Panc1 (cell line): ENCODE measurements at regions not wholly inside any gene's neighbourhood (a gene's known extent, or its start where the extent isn't known, plus 50 kb on each side); places are given as distances from the start of the nearest gene placed in this dataset.

Experiments used
- ATAC-seq: fragments of 200-7000 bp; cut with Tn5 transposase; 2 replicates; pipeline ENCODE4 v1.9.1; 2020; ENCODE audit warnings: mild to moderate bottlenecking, moderate library complexity
- BruUV-seq: library from RNA; stranded (reverse); fragments of 400-500 nt; replicated peaks from 2 replicates; lab custom pipeline; 2021; lab: Mats Ljungman, UMichigan
- CTCF ChIA-PET: fragments of 300-600 bp; sonication (Branson Sonifier 250); formaldehyde crosslinking; loops from one replicate; lab custom pipeline; 2022; ENCODE audit warnings: antibody characterized with exemption; lab: Charles Lee
- POLR2A ChIA-PET: fragments of 300-600 bp; sonication (Branson Sonifier 250); formaldehyde crosslinking; loops from one replicate; lab custom pipeline; 2022; ENCODE audit warnings: antibody characterized with exemption; lab: Charles Lee
- DNase-seq: peaks from one replicate; pipeline ENCODE4 v3.0.0-alpha.2; 2010; ENCODE audit warnings: low read depth, low spot score
- H3K27ac ChIP-seq: 2 replicates; pipeline ENCODE4 v1.5.1; 2011; ENCODE audit warnings: mild to moderate bottlenecking, low read length, inconsistent platforms
- H3K27me3 ChIP-seq: fragments of 200-500 bp; sonication (Bioruptor generic); 2 replicates; pipeline ENCODE4 v1.6.0; 2014; ENCODE audit warnings: low read length, inconsistent platforms; ENCODE audit not compliant: control insufficient read depth, insufficient read depth
- H3K36me3 ChIP-seq: fragments of 200-500 bp; sonication (Bioruptor generic); 2 replicates; pipeline ENCODE4 v1.5.1; 2014; ENCODE audit warnings: inconsistent platforms, mild to moderate bottlenecking, low read length, moderate library complexity; ENCODE audit not compliant: control insufficient read depth, insufficient read depth
- H3K4me1 ChIP-seq: 2 replicates; pipeline ENCODE4 v1.5.1; 2011; ENCODE audit warnings: inconsistent platforms, mild to moderate bottlenecking, low read length, moderate library complexity; ENCODE audit not compliant: control insufficient read depth, insufficient read depth
- H3K4me3 ChIP-seq, 2 experiments: 2 replicates each; pipeline ENCODE4 v1.5.1; 2011 to 2012; ENCODE audit warnings: low read depth in 2 of 2, low read length in 2 of 2, mild to moderate bottlenecking in 2 of 2, inconsistent platforms in 1 of 2, moderate library complexity in 1 of 2
- H3K9me3 ChIP-seq: fragments of 200-500 bp; sonication (Bioruptor generic); 2 replicates; pipeline ENCODE4 v1.5.1; 2014; ENCODE audit warnings: low read depth, mild to moderate bottlenecking, inconsistent platforms, low read length, moderate library complexity; ENCODE audit not compliant: control insufficient read depth, insufficient read depth
- CTCF ChIP-seq: fragments of 450-650 bp; IDR thresholded peaks from 2 replicates; pipeline ENCODE4 v1.5.1; 2017; ENCODE audit warnings: mild to moderate bottlenecking
- POLR2AphosphoS5 ChIP-seq: IDR thresholded peaks from 2 replicates; pipeline ENCODE4 v1.6.1; 2012; ENCODE audit warnings: mild to moderate bottlenecking, low read depth, low read length, moderate library complexity
- REST ChIP-seq, 2 experiments: IDR thresholded peaks; 2 replicates each; pipeline ENCODE4 v1.6.1; 2011 to 2012; ENCODE audit warnings: low read depth in 2 of 2, control low read depth in 1 of 2, low read length in 1 of 2, mild to moderate bottlenecking in 1 of 2, moderate library complexity in 1 of 2; ENCODE audit not compliant: insufficient read depth in 1 of 2
- SIN3A ChIP-seq: IDR thresholded peaks from 2 replicates; pipeline ENCODE4 v1.6.1; 2012; ENCODE audit warnings: low read depth, mild to moderate bottlenecking, low read length, moderate library complexity, borderline replicate concordance; ENCODE audit not compliant: insufficient read depth
- TCF7L2 ChIP-seq: IDR thresholded peaks from 2 replicates; pipeline ENCODE4 v1.6.1; 2011; ENCODE audit warnings: mild to moderate bottlenecking, low read depth, low read length, inconsistent platforms
- in situ Hi-C: cut with HindIII; loops from 2 replicates; pipeline ENCODE4 v1.10.0; 2016; ENCODE audit warnings: low sequenced_read_pairs, low pct_unique_long_range_greater_than_20kb
- intact Hi-C: fragments of 100-400 bp; cut with micrococcal nuclease; formaldehyde crosslinking; loops from one replicate; pipeline ENCODE4 v1.10.0; 2022; ENCODE audit not compliant: unreplicated experiment

- Histone ChIP-seq H3K27ac (no peak overlapping the region), H3K4me1 (no peaks in the 10 kb centered on the region), H3K4me3 (no peak overlapping the region), H3K36me3 (no peaks in the 10 kb centered on the region), H3K27me3 (no peaks in the 10 kb centered on the region), H3K9me3 (no peaks in the 10 kb centered on the region)
- BruUV-seq, result no TSS peak
- ChIA-PET CTCF (interaction anchor here (0.6 kb wide), 1 partner anchor 302 kb away, joined by 5 read pairs; no protein-coding TSS in a partner anchor), POLR2A (no interaction called here)
- ATAC-seq (no peak), DNase-seq (no peak)
- no peak for TF ChIP-seq TCF7L2
- no peak for TF ChIP-seq REST (IDR thresholded peaks at IDR 0.05; ENCODE audit: insufficient read depth in 1 of 2, low read depth in 2 of 2, low read length in 1 of 2)
- TF ChIP-seq CTCF, result no peak
- TF ChIP-seq SIN3A, result no peak
- in situ Hi-C loops, result no loop called here
- intact Hi-C loops, result no loop called here
Measured at GRCh38 chr10:89086801-89087521, 96.4 kb downstream of the FAS start.

GRCh38 chr10:89085153-89085552 is 94.6 kb downstream of the FAS start:
- CTCF ChIA-PET, result no interaction called here
- no peak for TF ChIP-seq REST (IDR thresholded peaks at IDR 0.05; ENCODE audit: insufficient read depth in 1 of 2, low read depth in 2 of 2, low read length in 1 of 2)
- no peak for TF ChIP-seq SIN3A
- TF ChIP-seq CTCF, result no peak
- no peak for TF ChIP-seq POLR2AphosphoS5
- no peak for TF ChIP-seq TCF7L2
- in situ Hi-C loops (no loop called here), intact Hi-C loops (no loop called here)
- Histone ChIP-seq H3K9me3 (no peaks in the 10 kb centered on the region), H3K27ac (no peak overlapping the region), H3K4me3 (no peak overlapping the region), H3K4me1 (no peaks in the 10 kb centered on the region), H3K36me3 (no peaks in the 10 kb centered on the region), H3K27me3 (no peaks in the 10 kb centered on the region)
- BruUV-seq, result no TSS peak
- no peak for DNase-seq
- POLR2A ChIA-PET, result no interaction called here
- ATAC-seq, result no peak
